Astrocyte of the hippocampus (primary cell): ENCODE measurements at regions not wholly inside any gene's neighbourhood (a gene's known extent, or its start where the extent isn't known, plus 50 kb on each side); places are given as distances from the start of the nearest gene placed in this dataset.
A peak's percentile ranks its signal among the peaks of the same experiment; 100 is the strongest.
"Not testable (repeated sequence)": the region's sequence is repeated elsewhere in the genome, so short reads cannot be mapped to it uniquely, and the experiment has no call there.

Experiments used
- DNase-seq: peaks from one replicate; pipeline ENCODE4 v3.0.0; 2011; ENCODE audit warnings: low read depth, low spot score

DNA sequence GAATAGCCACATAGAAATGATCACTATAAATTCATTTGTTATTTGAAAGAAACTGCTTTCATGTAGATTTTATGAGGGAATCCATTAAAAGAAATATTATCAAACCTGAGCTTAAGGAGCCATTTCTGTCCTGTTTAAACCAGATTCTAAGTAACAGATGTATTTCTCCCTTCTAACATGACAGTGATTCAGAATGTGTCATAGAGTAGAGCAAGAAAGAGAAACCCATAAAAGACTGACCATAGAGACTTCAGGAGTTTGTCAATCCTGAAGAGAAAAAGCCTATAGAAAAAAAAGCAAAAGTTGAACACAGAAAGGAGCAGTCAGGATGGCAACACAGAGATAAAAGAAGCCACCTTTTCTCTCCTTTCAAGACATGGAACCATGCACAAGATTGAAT, 390.6 kb downstream of the PRIM2 start:
- DNase-seq: not testable (repeated sequence)

GRCh38 chr6:57722546-57722945, 405.1 kb downstream of the PRIM2 start:
- DNase-seq: not testable (repeated sequence)

GRCh38 chr6:57723815-57724401, 406.5 kb downstream of the PRIM2 start:
- DNase-seq: not testable (repeated sequence)

DNA sequence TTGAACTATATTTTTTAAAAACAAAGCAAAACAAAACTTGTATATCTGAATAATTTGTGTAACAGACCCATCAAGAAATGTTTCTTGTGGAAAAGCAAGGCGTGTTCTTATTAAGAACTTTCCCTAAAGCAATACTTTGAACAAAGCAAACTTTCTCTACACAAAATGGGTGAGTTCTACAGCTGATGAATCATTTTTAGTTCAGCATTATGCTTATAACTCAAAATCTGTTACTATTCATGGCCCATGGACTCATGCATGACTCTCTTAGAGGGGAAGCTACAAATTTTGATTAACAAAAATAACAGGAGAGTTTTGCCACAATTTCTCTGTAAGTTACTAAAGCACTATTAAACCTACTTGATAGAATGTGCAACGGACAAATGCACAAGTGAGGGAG, 412.0 kb downstream of the PRIM2 start:
- DNase-seq: not testable (repeated sequence)

DNA sequence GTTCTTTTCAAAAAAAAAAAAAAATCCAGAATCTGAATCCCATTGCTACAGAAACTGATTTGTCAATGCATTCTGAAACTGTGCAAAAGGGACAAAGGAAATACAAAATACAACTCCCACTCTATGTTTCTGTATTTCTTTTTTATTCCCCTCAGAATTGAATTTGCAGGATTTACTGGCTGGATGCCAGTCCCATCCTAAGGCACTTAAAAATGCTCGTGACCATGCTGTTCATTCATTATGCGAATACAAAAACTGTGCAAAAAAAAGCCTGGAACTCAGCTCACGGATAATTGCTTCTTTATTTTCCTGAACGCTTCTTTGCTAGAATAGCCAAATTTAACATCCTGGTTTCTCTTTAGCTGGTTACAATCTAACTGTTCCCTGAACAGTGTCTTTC, 413.3 kb downstream of the PRIM2 start:
- not testable (repeated sequence) for DNase-seq

DNA sequence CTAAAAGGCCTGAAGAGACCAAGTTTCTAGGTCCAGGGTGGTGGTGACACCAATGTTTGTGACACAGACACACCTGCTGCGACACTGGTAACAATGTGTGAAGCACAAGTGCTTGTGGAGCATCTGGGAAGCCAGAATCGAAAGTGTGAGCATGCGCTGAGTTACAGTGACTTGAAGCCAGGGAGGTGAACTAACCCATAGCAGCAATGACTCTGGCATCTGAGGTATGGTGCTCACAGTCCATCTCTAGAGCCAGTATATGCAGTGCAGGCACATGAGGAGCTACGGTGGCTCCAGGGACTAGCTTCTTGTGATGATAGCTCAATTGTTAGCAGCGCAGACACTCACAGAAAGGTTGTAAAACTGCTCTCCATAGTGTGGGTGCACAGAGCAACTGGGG, 430.3 kb downstream of the PRIM2 start:
- DNase-seq: not testable (repeated sequence)

DNA sequence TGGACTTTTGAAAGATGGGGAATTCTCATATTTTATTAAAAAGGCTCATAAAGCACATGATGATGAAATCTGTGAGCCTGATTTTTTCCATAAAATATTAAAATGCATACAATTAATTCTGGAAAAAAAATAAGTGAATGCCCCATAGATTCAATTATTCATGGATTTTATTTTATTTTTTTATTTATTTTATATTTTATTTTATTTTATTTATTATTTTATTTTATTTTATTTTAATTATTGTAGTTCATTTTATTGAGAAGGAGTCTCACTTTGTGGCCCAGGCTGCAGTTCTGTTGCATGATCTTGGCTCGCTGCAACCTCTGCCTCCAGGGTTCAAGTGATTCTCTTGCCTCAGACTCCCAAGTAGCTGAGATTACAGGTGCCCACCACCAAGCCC, 442.4 kb downstream of the PRIM2 start:
- DNase-seq: not testable (repeated sequence)

- not testable (repeated sequence) for DNase-seq
Observed at GRCh38 chr6:57792720-57793397, 475.4 kb downstream of the PRIM2 start.

- not testable (repeated sequence) for DNase-seq
Observed at GRCh38 chr6:57793398-57793762, 475.9 kb downstream of the PRIM2 start.

DNA sequence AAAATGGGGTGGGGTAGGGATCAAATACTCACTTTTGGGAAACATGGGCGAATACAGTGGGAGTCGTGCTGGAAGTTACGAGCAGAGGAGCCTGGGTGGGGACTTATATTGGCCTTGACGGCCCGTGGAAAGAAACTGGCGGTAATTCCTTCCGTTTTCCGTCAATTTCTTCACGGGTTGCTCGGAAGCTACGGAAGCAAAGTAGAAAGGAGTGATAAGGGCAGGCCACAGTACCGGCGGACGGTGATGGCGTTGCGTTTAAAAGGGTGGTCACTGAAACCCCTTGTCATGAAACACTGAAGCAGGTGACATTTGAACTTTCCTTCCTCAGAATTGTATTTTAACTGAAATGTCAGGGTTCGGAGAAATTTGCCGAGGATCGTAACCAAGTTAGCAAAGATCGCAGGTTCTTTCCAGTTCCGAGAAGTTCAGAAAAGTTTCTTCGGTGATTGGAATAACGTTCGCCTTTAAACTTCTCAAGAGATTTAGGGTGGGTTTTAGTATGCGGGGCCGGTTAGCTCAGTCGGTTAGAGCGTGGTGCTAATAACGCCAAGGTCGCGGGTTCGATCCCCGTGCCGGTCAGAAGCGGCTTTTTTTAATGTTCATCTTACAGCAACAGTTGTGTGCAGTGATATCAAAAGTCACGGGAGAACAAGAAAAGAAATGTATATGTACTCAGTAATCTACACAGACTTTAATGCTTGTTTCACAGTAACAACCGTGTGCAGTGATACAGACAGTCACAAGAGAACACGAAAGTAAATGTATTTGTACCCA, 482.5 kb downstream of the PRIM2 start:
- peak; percentile 35 for DNase-seq

- peak; percentile 8 for DNase-seq
Observed at GRCh38 chr6:57808581-57808980, 491.2 kb downstream of the PRIM2 start.

DNA sequence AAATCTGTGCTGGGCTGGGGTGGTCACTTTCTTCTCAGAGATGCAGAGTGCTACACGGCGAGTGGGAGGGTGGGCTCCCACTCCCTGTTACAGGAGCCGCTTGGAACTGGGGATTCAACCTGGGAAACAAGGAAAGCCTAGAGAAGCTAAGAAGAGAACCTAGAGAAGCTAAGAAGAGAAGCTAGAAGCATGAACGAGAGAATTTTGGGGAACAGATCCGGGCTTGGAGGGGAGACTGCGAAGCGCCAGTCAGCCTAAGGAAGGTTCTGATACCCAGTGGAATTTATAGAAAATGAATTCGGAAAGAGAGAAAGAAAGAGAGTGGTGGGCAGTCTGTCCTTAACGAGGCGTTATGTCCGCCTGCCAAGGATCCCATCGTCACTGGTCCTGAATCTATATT, 492.0 kb downstream of the PRIM2 start:
- DNase-seq: not testable (repeated sequence)

DNA sequence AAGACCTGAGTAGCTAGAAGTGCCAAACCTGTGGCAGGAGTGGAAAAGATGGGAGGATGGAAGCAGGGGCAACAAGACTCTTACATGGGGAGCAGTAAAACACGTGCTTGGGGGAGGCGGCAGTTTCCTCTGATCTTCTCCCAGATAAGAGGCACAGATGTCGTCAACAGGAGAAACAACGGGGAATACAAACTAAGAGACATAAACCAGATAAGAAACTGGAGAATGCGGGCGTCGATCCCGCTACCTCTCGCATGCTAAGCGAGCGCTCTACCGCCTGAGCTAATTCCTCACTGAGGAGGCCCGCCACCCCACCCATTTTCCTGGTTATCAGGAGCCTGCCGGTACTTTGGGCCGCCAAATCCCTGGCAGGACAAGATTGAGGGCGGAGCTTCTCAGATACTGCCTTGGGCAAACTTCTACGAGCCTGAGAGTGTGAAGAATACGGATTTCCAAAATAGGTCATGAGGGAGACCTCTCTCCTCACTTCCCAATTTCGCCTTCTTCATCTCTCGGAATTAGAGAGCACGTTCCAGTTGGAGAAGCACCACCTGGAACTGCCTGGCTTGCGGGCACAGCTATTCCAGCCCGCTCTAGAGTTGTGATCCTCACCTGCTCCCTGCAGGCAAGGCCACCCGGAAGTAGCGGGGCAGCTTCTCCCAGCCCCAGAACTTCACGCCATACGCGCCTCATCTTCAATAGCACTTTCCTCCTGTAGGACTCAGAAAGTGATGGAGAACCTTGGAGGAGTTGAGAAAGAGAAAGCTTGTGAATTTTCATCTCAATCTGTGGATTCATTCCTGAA, 496.0 kb downstream of the PRIM2 start:
- not testable (repeated sequence) for DNase-seq

GRCh38 chr6:57815826-57816225, 498.4 kb downstream of the PRIM2 start:
- not testable (repeated sequence) for DNase-seq

- DNase-seq: not testable (repeated sequence)
Observed at GRCh38 chr6:57821325-57821724, 503.9 kb downstream of the PRIM2 start.

- not testable (repeated sequence) for DNase-seq
Observed at GRCh38 chr6:57822448-57822847, 505.0 kb downstream of the PRIM2 start.

DNA sequence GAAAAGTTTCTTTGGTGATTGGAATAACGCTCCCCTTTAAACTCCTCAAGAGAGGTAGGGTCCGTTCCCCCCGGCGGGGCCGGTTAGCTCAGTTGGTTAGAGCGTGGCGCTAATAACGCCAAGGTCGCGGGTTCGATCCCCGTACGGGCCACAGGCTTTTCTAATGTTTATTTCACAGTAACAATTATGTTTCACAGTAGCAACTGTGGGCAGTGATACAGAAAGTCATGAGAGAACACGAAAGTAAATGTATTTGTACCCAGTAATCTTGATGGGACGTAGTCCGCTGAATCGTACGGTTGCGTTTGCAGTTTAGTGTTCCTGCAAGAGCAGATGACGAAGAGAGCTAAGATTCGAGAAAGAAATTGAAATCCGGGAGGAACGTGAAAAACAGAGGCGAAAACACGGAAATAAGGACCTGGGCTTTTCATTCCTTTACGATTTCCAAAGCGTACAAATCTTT, 505.5 kb downstream of the PRIM2 start:
- peak; percentile 28 for DNase-seq

- not testable (repeated sequence) for DNase-seq
Observed at GRCh38 chr6:57837622-57838209, 520.3 kb downstream of the PRIM2 start.

DNA sequence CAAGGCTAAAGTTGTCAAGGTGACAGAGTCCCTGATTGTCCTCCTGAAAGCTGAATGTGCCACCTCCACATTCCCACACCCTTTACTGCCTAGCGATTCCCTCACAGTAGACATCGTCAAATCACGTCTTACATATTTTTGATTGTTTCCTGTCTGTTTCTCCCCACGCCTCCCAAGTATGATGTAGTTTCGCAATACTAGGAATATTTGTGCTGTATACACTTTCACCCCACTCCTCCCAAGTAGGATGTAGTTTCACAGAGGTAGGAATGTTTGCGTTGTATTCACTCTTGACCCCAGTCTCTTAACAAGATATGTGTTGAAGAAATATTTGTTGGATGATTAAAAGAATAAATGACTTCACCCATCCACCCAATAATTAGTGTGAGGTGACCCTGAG, 524.1 kb downstream of the PRIM2 start:
- DNase-seq: not testable (repeated sequence)

DNA sequence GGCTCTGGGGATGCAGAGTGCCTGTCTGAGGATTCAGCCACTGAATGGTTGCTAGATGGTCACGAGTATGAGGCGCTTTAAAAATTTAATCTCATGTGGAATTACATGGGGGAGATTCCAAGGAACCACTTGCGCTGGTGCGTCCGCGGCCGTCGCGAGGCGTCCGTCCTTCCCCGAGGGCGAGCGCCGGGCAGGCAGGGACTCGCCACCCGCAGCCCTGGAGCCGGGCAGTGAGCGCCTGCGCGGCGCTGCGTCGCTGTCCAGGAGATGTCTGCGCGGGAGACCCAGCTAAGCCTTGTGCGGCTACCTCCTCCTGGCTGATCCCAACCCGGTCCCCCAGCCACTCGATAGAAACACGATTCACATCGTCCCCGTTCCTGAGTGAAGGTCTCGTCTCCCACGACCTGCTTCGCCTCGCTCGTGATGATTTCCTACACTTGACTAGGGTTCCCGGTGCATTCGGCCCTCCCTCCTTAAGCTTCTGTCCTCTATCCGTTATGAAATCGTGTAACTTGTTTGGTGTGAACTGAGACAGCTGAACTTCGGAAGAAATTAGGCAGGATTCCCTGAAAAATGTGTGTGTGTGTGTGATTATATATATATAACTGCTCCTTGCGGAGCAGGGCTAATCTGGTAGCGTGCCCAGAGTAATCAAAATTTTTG, 536.4 kb downstream of the PRIM2 start:
- peak; percentile 21 for DNase-seq
